Upper lobe of left lung (tissue), 4 donors: ENCODE measurements at regions not wholly inside any gene's neighbourhood (a gene's known extent, or its start where the extent isn't known, plus 50 kb on each side); places are given as distances from the start of the nearest gene placed in this dataset.

Source experiments
- POLR2A ChIP-seq, 4 donors: fragments of 450-650 bp; IDR thresholded peaks; one replicate each; pipeline ENCODE4 v1.5.1; 2016 to 2017; ENCODE audit warnings: antibody characterized with exemption in 4 of 4, mild to moderate bottlenecking in 2 of 4
- TF ChIP-seq, protein P1 (sequence below), 6 experiments: fragments of 450-650 bp in 4 of 6; fragments of 200-600 bp in 2 of 6; sonication (generic) in 2 of 6; IDR thresholded peaks; one replicate each; pipeline ENCODE4 v1.5.1; 2016 to 2019; ENCODE audit warnings: antibody characterized with exemption in 6 of 6

DNA sequence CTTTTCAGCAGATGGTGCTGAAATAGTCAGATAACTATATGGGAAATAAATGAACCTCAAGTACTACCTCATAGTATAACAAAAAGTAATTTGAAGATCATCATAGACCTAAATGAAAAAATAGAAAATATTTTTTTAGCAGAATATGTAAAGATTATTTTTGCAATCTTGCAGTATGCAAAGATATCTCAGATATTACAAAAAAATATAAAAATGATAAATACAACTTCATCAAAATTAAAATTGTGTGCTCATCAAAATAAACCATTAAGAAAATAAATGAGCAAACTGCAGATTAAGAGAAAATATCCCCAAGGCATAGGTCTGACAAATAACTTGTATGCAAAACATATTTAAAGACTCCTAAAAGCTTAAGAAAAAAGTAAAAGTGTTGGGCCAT is 83.4 kb upstream of the KCND2 start:
- TF ChIP-seq, protein P1, sequence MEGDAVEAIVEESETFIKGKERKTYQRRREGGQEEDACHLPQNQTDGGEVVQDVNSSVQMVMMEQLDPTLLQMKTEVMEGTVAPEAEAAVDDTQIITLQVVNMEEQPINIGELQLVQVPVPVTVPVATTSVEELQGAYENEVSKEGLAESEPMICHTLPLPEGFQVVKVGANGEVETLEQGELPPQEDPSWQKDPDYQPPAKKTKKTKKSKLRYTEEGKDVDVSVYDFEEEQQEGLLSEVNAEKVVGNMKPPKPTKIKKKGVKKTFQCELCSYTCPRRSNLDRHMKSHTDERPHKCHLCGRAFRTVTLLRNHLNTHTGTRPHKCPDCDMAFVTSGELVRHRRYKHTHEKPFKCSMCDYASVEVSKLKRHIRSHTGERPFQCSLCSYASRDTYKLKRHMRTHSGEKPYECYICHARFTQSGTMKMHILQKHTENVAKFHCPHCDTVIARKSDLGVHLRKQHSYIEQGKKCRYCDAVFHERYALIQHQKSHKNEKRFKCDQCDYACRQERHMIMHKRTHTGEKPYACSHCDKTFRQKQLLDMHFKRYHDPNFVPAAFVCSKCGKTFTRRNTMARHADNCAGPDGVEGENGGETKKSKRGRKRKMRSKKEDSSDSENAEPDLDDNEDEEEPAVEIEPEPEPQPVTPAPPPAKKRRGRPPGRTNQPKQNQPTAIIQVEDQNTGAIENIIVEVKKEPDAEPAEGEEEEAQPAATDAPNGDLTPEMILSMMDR (IDR thresholded peaks at IDR 0.05) = no peak
- TF ChIP-seq POLR2A (IDR thresholded peaks at IDR 0.05) = no peak
